ENCODE measurements at regions not wholly inside any gene's neighbourhood (a gene's known extent, or its start where the extent isn't known, plus 50 kb on each side); places are given as distances from the start of the nearest gene placed in this dataset.

DNA sequence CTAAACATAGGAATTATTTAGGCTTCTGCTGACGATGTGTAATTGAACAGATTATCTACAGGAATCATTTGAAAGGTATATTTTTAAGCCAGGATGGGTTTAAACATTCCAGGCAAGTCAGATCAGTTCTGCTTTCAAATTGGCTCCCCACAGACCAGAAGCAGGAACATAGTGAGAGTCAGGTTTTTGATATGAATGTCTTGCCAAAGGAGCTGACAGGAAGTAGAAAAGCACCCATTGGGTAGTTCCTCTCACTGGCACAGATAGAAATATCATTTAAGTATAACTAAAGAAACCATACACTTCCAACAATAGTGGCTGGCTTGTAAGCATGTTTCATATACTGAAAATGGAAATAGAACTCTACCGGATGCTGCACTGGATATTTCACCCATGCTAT is 95.2 kb downstream of the CLDN1 start:
- Histone ChIP-seq H3K36me3 (ENCODE audit: control insufficient read depth in 4 of 4, insufficient read depth in 3 of 4, low read depth in 1 of 4, low read length in 3 of 4) (no peaks in the 10 kb centered on the region), H3K9ac (ENCODE audit: low read depth in 1 of 2, low read length in 2 of 2) (no peak overlapping the region), H3K9me3 (ENCODE audit: control insufficient read depth in 4 of 4, low read length in 3 of 4) (no peaks in the 10 kb centered on the region), H3K4me1 (ENCODE audit: control insufficient read depth in 4 of 4, insufficient read depth in 4 of 4, low read length in 3 of 4) (peaks cover 0 to 16% (median 4%) of the 10 kb centered on the region in 4 donors), H3K4me3 (ENCODE audit: low read depth in 1 of 3, low read length in 3 of 3) (no peak overlapping the region), H3K27ac (ENCODE audit: low read depth in 1 of 2, low read length in 2 of 2) (no peak overlapping the region), H3K27me3 (ENCODE audit: control insufficient read depth in 4 of 4, insufficient read depth in 4 of 4, low read length in 3 of 4) (no peaks in the 10 kb centered on the region)
- 88% methylated on average over 2 of the region's 2 CpGs for WGBS
- TF ChIP-seq, protein P1, sequence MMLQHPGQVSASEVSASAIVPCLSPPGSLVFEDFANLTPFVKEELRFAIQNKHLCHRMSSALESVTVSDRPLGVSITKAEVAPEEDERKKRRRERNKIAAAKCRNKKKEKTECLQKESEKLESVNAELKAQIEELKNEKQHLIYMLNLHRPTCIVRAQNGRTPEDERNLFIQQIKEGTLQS (IDR thresholded peaks at IDR 0.05) = no peak
- no peak for TF ChIP-seq EGR1 (IDR thresholded peaks at IDR 0.05; ENCODE audit: low read depth in 2 of 2)
- TF ChIP-seq HNF4A (conservative IDR thresholded peaks at IDR 0.05) = no peak
- TF ChIP-seq, protein P2, sequence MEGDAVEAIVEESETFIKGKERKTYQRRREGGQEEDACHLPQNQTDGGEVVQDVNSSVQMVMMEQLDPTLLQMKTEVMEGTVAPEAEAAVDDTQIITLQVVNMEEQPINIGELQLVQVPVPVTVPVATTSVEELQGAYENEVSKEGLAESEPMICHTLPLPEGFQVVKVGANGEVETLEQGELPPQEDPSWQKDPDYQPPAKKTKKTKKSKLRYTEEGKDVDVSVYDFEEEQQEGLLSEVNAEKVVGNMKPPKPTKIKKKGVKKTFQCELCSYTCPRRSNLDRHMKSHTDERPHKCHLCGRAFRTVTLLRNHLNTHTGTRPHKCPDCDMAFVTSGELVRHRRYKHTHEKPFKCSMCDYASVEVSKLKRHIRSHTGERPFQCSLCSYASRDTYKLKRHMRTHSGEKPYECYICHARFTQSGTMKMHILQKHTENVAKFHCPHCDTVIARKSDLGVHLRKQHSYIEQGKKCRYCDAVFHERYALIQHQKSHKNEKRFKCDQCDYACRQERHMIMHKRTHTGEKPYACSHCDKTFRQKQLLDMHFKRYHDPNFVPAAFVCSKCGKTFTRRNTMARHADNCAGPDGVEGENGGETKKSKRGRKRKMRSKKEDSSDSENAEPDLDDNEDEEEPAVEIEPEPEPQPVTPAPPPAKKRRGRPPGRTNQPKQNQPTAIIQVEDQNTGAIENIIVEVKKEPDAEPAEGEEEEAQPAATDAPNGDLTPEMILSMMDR (IDR thresholded peaks at IDR 0.05; ENCODE audit: low read depth, low read length, missing input control) = no peak
- no peak for TF ChIP-seq TAF1 (conservative IDR thresholded peaks at IDR 0.05)
- no peak for TF ChIP-seq RAD21 (IDR thresholded peaks at IDR 0.05)
- no peak for DNase-seq (ENCODE audit: low spot score)

DNA sequence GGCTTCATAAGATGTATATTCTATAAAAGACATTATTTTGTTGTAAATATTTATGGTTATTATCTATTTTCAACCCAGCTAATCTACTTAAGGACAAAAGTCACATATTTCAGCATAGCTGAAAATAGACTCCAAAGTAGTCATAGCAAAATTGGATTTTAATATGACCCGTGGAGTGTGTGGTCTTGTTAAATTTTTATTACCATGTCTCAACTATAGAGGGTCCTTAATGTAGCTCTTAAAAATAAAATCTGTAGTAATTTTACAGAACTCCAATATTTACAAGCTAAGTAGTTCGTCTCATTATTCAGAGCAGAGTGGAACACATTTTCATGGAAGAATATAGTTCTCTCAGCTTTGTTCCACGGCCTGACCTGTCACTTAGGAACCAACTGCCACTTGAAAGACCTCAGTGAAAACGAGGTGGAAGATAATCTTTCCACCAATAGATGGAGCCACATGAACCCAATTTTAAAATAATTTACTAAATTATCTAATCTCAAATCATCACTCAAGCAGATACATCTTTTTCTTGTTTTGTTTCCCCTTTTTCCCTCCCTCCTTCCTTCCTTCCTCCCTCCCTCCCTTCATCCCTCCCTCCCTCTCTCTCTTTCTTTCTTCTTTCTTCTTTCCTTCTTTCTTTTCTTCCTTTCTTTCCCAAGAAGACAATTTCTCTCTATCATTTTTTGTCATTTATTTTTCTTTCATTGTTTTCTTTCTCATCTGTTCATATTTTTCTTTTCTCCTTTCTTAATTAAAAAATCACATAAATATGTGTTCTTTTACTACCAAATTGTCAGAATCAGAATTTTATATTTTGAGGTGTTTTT is 97.2 kb downstream of the CLDN1 start:
- no peak overlapping the region for H3K4me3 ChIP-seq (ENCODE audit: low read depth in 1 of 3, low read length in 3 of 3)
- H3K9me3 ChIP-seq (ENCODE audit: control insufficient read depth in 4 of 4, low read length in 3 of 4) = no peaks in the 10 kb centered on the region
- TF ChIP-seq RAD21 (IDR thresholded peaks at IDR 0.05) (peak; percentile 82 to 84), RXRA (IDR thresholded peaks at IDR 0.05) (peak in 1 of 2 donors; percentile 17), GABPA (IDR thresholded peaks at IDR 0.05 in 1 of 2, conservative IDR thresholded peaks at IDR 0.05 in 1 of 2) (no peak)
- TF ChIP-seq, protein P2 (IDR thresholded peaks at IDR 0.05; ENCODE audit: low read depth, low read length, missing input control) = peak; percentile 55
- H3K27me3 ChIP-seq (ENCODE audit: control insufficient read depth in 4 of 4, insufficient read depth in 4 of 4, low read length in 3 of 4) = no peaks in the 10 kb centered on the region
- H3K36me3 ChIP-seq (ENCODE audit: control insufficient read depth in 4 of 4, insufficient read depth in 3 of 4, low read depth in 1 of 4, low read length in 3 of 4) = no peaks in the 10 kb centered on the region
- 24% methylated on average over 4 of the region's 4 CpGs for WGBS
- no peak for DNase-seq (ENCODE audit: low spot score)
- H3K4me1 ChIP-seq (ENCODE audit: control insufficient read depth in 4 of 4, insufficient read depth in 4 of 4, low read length in 3 of 4) = peaks cover 0 to 12% (median 0%) of the 10 kb centered on the region in 4 donors
- no peak overlapping the region for H3K9ac ChIP-seq (ENCODE audit: low read depth in 1 of 2, low read length in 2 of 2)
- no peak overlapping the region for H3K27ac ChIP-seq (ENCODE audit: low read depth in 1 of 2, low read length in 2 of 2)

DNA sequence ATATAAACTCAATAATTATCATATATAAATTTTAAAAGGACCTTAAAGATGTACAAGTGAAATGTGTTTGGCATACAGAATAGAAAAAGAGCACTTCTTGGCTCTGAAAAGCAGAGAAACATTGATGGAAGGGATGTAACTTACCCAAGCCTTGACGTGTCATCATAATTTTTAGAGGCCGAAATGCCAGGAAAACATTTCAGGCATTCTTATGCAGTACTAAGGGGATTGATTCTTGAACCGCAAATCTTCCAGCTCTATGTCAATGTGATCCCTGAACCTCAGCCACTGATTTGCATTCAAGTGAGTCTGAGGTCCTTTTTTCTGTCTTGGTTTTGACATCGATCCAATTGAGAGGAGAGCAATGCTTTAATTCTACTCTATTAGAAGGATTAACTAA is 97.8 kb downstream of the CLDN1 start:
- H3K27me3 ChIP-seq (ENCODE audit: control insufficient read depth in 4 of 4, insufficient read depth in 4 of 4, low read length in 3 of 4) = no peaks in the 10 kb centered on the region
- no peak overlapping the region for H3K9ac ChIP-seq (ENCODE audit: low read depth in 1 of 2, low read length in 2 of 2)
- H3K27ac ChIP-seq (ENCODE audit: low read depth in 1 of 2, low read length in 2 of 2) = no peak overlapping the region
- H3K9me3 ChIP-seq (ENCODE audit: control insufficient read depth in 4 of 4, low read length in 3 of 4) = no peaks in the 10 kb centered on the region
- no peak overlapping the region for H3K4me3 ChIP-seq (ENCODE audit: low read depth in 1 of 3, low read length in 3 of 3)
- peaks cover 0 to 6% (median 0%) of the 10 kb centered on the region in 4 donors for H3K4me1 ChIP-seq (ENCODE audit: control insufficient read depth in 4 of 4, insufficient read depth in 4 of 4, low read length in 3 of 4)
- H3K36me3 ChIP-seq (ENCODE audit: control insufficient read depth in 4 of 4, insufficient read depth in 3 of 4, low read depth in 1 of 4, low read length in 3 of 4) = no peaks in the 10 kb centered on the region
- 61% methylated on average over 4 of the region's 4 CpGs for WGBS
- TF ChIP-seq, protein P3, sequence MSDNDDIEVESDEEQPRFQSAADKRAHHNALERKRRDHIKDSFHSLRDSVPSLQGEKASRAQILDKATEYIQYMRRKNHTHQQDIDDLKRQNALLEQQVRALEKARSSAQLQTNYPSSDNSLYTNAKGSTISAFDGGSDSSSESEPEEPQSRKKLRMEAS (IDR thresholded peaks at IDR 0.05) = no peak
- no peak for TF ChIP-seq FOXA1 (IDR thresholded peaks at IDR 0.05)
- TF ChIP-seq HNF4A (conservative IDR thresholded peaks at IDR 0.05) = no peak
- TF ChIP-seq FOXA2 (IDR thresholded peaks at IDR 0.05) = no peak
- TF ChIP-seq SP1 (IDR thresholded peaks at IDR 0.05) = no peak
- no peak for TF ChIP-seq RXRA (IDR thresholded peaks at IDR 0.05)
- TF ChIP-seq, protein P2 (IDR thresholded peaks at IDR 0.05; ENCODE audit: low read depth, low read length, missing input control) = no peak
- no peak for TF ChIP-seq YY1 (IDR thresholded peaks at IDR 0.05)
- TF ChIP-seq, protein P4, sequence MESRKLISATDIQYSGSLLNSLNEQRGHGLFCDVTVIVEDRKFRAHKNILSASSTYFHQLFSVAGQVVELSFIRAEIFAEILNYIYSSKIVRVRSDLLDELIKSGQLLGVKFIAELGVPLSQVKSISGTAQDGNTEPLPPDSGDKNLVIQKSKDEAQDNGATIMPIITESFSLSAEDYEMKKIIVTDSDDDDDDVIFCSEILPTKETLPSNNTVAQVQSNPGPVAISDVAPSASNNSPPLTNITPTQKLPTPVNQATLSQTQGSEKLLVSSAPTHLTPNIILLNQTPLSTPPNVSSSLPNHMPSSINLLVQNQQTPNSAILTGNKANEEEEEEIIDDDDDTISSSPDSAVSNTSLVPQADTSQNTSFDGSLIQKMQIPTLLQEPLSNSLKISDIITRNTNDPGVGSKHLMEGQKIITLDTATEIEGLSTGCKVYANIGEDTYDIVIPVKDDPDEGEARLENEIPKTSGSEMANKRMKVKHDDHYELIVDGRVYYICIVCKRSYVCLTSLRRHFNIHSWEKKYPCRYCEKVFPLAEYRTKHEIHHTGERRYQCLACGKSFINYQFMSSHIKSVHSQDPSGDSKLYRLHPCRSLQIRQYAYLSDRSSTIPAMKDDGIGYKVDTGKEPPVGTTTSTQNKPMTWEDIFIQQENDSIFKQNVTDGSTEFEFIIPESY (IDR thresholded peaks at IDR 0.05) = no peak
- no peak for TF ChIP-seq JUND (IDR thresholded peaks at IDR 0.05)
- TF ChIP-seq, protein P1 (IDR thresholded peaks at IDR 0.05) = no peak
- TF ChIP-seq NR2F2 (IDR thresholded peaks at IDR 0.05) = no peak
- TF ChIP-seq TAF1 (conservative IDR thresholded peaks at IDR 0.05) = no peak
- DNase-seq (ENCODE audit: low spot score) = no peak
